Large intestine (tissue), 3 donors: ENCODE measurements at regions not wholly inside any gene's neighbourhood (a gene's known extent, or its start where the extent isn't known, plus 50 kb on each side); places are given as distances from the start of the nearest gene placed in this dataset.
A peak's percentile ranks its signal among the peaks of the same experiment; 100 is the strongest.

Source experiments
- DNase-seq, 2 donors: peaks; one replicate each; pipeline versions ENCODE4 v3.0.0 to v3.0.0-alpha.2; 2013
- H3K27ac ChIP-seq: one replicate; pipeline ENCODE4 v1.5.1; 2013; ENCODE audit warnings: low read length
- H3K27me3 ChIP-seq: 2 replicates; pipeline ENCODE4 v1.6.1; 2013; ENCODE audit warnings: low read length; ENCODE audit not compliant: control insufficient read depth, insufficient read depth
- H3K36me3 ChIP-seq: 2 replicates; pipeline ENCODE4 v1.6.1; 2013; ENCODE audit warnings: low read length; ENCODE audit not compliant: control insufficient read depth, insufficient read depth
- H3K4me1 ChIP-seq: one replicate; pipeline ENCODE4 v1.6.1; 2013; ENCODE audit warnings: low read length; ENCODE audit not compliant: control insufficient read depth, insufficient read depth
- H3K4me3 ChIP-seq: one replicate; pipeline ENCODE4 v1.5.1; 2013; ENCODE audit warnings: low read length
- H3K9me3 ChIP-seq: one replicate; pipeline ENCODE4 v1.6.1; 2013; ENCODE audit warnings: mild to moderate bottlenecking, low read depth, low read length, moderate library complexity; ENCODE audit not compliant: control insufficient read depth
- WGBS: methylation state at CpG from one replicate; pipeline ENCODE4 v1.1.5; 2013; ENCODE audit warnings: low lambda C conversion rate; ENCODE audit not compliant: insufficient coverage; 5-methylcytosine and 5-hydroxymethylcytosine counted together

GRCh38 chr4:153062652-153063168 lies 126.6 kb downstream of the FHDC1 start:
- no peak overlapping the region for H3K4me3 ChIP-seq
- H3K27me3 ChIP-seq: no peaks in the 10 kb centered on the region
- H3K27ac ChIP-seq: peak overlapping the region; percentile 93
- H3K36me3 ChIP-seq: no peaks in the 10 kb centered on the region
- no CpG with 5 or more reads among the region's 3 CpGs for WGBS
- DNase-seq: peak in 1 of 2 donors; percentile 52
- H3K4me1 ChIP-seq: peaks cover 47% of the 10 kb centered on the region
- no peaks in the 10 kb centered on the region for H3K9me3 ChIP-seq

GRCh38 chr4:153063490-153063889 lies 127.4 kb downstream of the FHDC1 start:
- no peaks in the 10 kb centered on the region for H3K36me3 ChIP-seq
- no CpG with 5 or more reads among the region's 4 CpGs for WGBS
- H3K27me3 ChIP-seq: no peaks in the 10 kb centered on the region
- H3K9me3 ChIP-seq: no peaks in the 10 kb centered on the region
- peak; percentile 72 to 87 for DNase-seq
- H3K4me1 ChIP-seq: peaks cover 52% of the 10 kb centered on the region
- peak overlapping the region; percentile 93 for H3K27ac ChIP-seq
- H3K4me3 ChIP-seq: no peak overlapping the region

- Histone ChIP-seq H3K4me1 (peaks cover 52% of the 10 kb centered on the region), H3K4me3 (peak overlapping the region; percentile 12), H3K27me3 (no peaks in the 10 kb centered on the region), H3K27ac (peak overlapping the region; percentile 93), H3K9me3 (no peaks in the 10 kb centered on the region), H3K36me3 (no peaks in the 10 kb centered on the region)
- DNase-seq: peak; percentile 62 to 86
- WGBS: no CpG with 5 or more reads among the region's 13 CpGs
These were observed 128.4 kb downstream of the FHDC1 start for GRCh38 chr4:153064571-153064970.

GRCh38 chr4:153065276-153065675 lies 129.2 kb downstream of the FHDC1 start:
- Histone ChIP-seq H3K4me3 (no peak overlapping the region), H3K9me3 (no peaks in the 10 kb centered on the region), H3K27ac (peak overlapping the region; percentile 93), H3K4me1 (peaks cover 52% of the 10 kb centered on the region), H3K27me3 (no peaks in the 10 kb centered on the region), H3K36me3 (no peaks in the 10 kb centered on the region)
- peak; percentile 50 to 84 for DNase-seq
- no CpG with 5 or more reads among the region's 9 CpGs for WGBS

GRCh38 chr4:153067376-153067775 lies 131.3 kb downstream of the FHDC1 start:
- H3K36me3 ChIP-seq: no peaks in the 10 kb centered on the region
- DNase-seq: peak; percentile 89 to 96
- WGBS: no CpG with 5 or more reads among the region's 1 CpG
- H3K27ac ChIP-seq: peak overlapping the region; percentile 93
- no peak overlapping the region for H3K4me3 ChIP-seq
- H3K4me1 ChIP-seq: peaks cover 51% of the 10 kb centered on the region
- no peaks in the 10 kb centered on the region for H3K9me3 ChIP-seq
- no peaks in the 10 kb centered on the region for H3K27me3 ChIP-seq

GRCh38 chr4:153068751-153069150 lies 132.6 kb downstream of the FHDC1 start:
- no peaks in the 10 kb centered on the region for H3K36me3 ChIP-seq
- WGBS: 90% methylated on average over 3 of the region's 7 CpGs
- peaks cover 40% of the 10 kb centered on the region for H3K4me1 ChIP-seq
- no peak overlapping the region for H3K4me3 ChIP-seq
- no peaks in the 10 kb centered on the region for H3K27me3 ChIP-seq
- no peak overlapping the region for H3K27ac ChIP-seq
- DNase-seq: no peak
- no peaks in the 10 kb centered on the region for H3K9me3 ChIP-seq

GRCh38 chr4:153071958-153072598 lies 132.2 kb upstream of the TRIM2 start:
- Histone ChIP-seq H3K9me3 (no peaks in the 10 kb centered on the region), H3K27me3 (no peaks in the 10 kb centered on the region), H3K4me3 (no peak overlapping the region), H3K27ac (no peak overlapping the region), H3K36me3 (no peaks in the 10 kb centered on the region), H3K4me1 (peaks cover 10% of the 10 kb centered on the region)
- DNase-seq: no peak

GRCh38 chr4:153072661-153073060 lies 131.6 kb upstream of the TRIM2 start:
- Histone ChIP-seq H3K36me3 (no peaks in the 10 kb centered on the region), H3K9me3 (peaks cover 1% of the 10 kb centered on the region), H3K27ac (no peak overlapping the region), H3K27me3 (no peaks in the 10 kb centered on the region), H3K4me3 (no peak overlapping the region), H3K4me1 (peaks cover 5% of the 10 kb centered on the region)
- DNase-seq: no peak

GRCh38 chr4:153074486-153074885 lies 129.8 kb upstream of the TRIM2 start:
- H3K9me3 ChIP-seq: peaks cover 4% of the 10 kb centered on the region
- no peaks in the 10 kb centered on the region for H3K36me3 ChIP-seq
- no peak overlapping the region for H3K4me3 ChIP-seq
- DNase-seq: no peak
- H3K27me3 ChIP-seq: no peaks in the 10 kb centered on the region
- WGBS: 17% methylated on average over 1 of the region's 1 CpG
- no peaks in the 10 kb centered on the region for H3K4me1 ChIP-seq
- H3K27ac ChIP-seq: no peak overlapping the region

- no peak overlapping the region for H3K27ac ChIP-seq
- no peaks in the 10 kb centered on the region for H3K27me3 ChIP-seq
- H3K4me1 ChIP-seq: no peaks in the 10 kb centered on the region
- peaks cover 4% of the 10 kb centered on the region for H3K9me3 ChIP-seq
- H3K4me3 ChIP-seq: no peak overlapping the region
- no peak for DNase-seq
- WGBS: 88% methylated on average over 1 of the region's 2 CpGs
- H3K36me3 ChIP-seq: no peaks in the 10 kb centered on the region
These were observed 129.2 kb upstream of the TRIM2 start for GRCh38 chr4:153074936-153075630.
